AG04450 (cell line): ENCODE measurements at regions not wholly inside any gene's neighbourhood (a gene's known extent, or its start where the extent isn't known, plus 50 kb on each side); places are given as distances from the start of the nearest gene placed in this dataset.

Experiments
- CTCF ChIA-PET: fragments of 300-600, 350-600 bp; formaldehyde crosslinking; extraction: SDS; loops from one replicate; lab custom pipeline; 2022; ENCODE audit warnings: antibody characterized with exemption, inconsistent platforms; lab: Charles Lee
- POLR2A ChIA-PET: fragments of 350-600 bp; formaldehyde crosslinking; extraction: SDS; loops from one replicate; lab custom pipeline; 2021; ENCODE audit warnings: antibody characterized with exemption, inconsistent platforms; lab: Yijun Ruan, JAX
- DNase-seq: peaks from one replicate; pipeline ENCODE4 v3.0.0-alpha.2; 2011; ENCODE audit warnings: low read depth, low spot score
- H3K27ac ChIP-seq: one replicate; pipeline ENCODE4 v1.5.1; 2012; ENCODE audit warnings: low read depth, low read length, control low read depth
- H3K27me3 ChIP-seq: one replicate; pipeline ENCODE4 v1.6.0; 2012; ENCODE audit warnings: low read length; ENCODE audit not compliant: control insufficient read depth, insufficient read depth
- H3K4me3 ChIP-seq: 2 replicates; pipeline ENCODE4 v1.5.1; 2011; ENCODE audit warnings: mild to moderate bottlenecking, low read depth, low read length, control low read depth
- H3K9me3 ChIP-seq: 2 replicates; pipeline ENCODE4 v1.5.1; 2012; ENCODE audit warnings: low read length; ENCODE audit not compliant: control insufficient read depth, insufficient read depth
- TF ChIP-seq, protein P1 (sequence below): IDR thresholded peaks from 2 replicates; pipeline ENCODE4 v1.5.1; 2011; ENCODE audit warnings: low read depth, low read length, control low read depth, inconsistent platforms

- POLR2A ChIA-PET, result no interaction called here
- CTCF ChIA-PET, result no interaction called here
Observed at GRCh38 chr5:98436667-98437066, 336.8 kb upstream of the RGMB start.

DNA sequence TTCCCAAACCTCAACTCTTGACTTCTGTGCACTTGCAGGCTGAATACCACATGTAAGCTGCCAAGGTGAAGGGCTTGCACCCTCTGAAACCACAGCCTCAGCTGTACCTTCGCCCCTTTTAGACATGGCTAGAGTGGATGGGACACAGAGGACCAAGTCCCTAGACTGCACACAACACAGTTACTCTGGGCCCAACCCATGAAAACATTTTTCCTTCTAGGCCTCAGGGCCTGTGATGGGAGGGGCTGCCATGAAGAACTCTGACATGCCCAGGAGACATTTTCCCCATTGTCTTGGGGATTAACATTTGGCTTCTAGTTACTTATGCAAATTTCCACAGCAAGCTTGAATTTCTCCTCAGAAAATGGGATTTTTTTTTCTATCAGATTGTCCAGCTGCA, 331.0 kb upstream of the RGMB start:
- H3K27ac ChIP-seq, result no peak overlapping the region
- no peaks in the 10 kb centered on the region for H3K27me3 ChIP-seq
- DNase-seq, result no peak
- POLR2A ChIA-PET, result no interaction called here
- CTCF ChIA-PET, result no interaction called here
- H3K9me3 ChIP-seq, result peaks cover 18% of the 10 kb centered on the region
- TF ChIP-seq, protein P1, sequence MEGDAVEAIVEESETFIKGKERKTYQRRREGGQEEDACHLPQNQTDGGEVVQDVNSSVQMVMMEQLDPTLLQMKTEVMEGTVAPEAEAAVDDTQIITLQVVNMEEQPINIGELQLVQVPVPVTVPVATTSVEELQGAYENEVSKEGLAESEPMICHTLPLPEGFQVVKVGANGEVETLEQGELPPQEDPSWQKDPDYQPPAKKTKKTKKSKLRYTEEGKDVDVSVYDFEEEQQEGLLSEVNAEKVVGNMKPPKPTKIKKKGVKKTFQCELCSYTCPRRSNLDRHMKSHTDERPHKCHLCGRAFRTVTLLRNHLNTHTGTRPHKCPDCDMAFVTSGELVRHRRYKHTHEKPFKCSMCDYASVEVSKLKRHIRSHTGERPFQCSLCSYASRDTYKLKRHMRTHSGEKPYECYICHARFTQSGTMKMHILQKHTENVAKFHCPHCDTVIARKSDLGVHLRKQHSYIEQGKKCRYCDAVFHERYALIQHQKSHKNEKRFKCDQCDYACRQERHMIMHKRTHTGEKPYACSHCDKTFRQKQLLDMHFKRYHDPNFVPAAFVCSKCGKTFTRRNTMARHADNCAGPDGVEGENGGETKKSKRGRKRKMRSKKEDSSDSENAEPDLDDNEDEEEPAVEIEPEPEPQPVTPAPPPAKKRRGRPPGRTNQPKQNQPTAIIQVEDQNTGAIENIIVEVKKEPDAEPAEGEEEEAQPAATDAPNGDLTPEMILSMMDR, result no peak
- no peak overlapping the region for H3K4me3 ChIP-seq

More at GRCh38 chr5:98436667-98437066, 336.8 kb upstream of the RGMB start:
- DNase-seq, result no peak
- peaks cover 21% of the 10 kb centered on the region for H3K9me3 ChIP-seq
- no peaks in the 10 kb centered on the region for H3K27me3 ChIP-seq
- TF ChIP-seq, protein P1, result no peak
- no peak overlapping the region for H3K27ac ChIP-seq
- H3K4me3 ChIP-seq, result no peak overlapping the region

DNA sequence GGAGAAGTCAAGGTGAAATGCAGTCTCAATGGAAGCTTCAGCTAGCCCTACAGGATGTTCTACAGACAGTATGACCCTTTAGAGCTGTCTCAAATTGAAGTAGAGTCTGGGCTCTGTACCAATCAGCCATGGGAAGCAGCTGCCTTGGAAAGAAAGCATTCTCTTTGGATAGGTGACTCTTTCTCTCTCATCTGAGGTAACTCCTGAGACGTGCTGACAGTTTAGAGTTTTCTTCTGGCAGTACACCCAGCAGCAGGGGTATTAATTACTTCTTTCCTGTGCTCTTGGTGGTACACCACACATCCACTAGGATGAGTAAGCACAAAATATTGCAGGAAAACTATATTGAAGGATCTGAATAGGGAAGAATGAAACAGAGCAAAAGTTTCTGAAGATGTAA, 329.6 kb upstream of the RGMB start:
- TF ChIP-seq, protein P1, result no peak
- POLR2A ChIA-PET, result no interaction called here
- Histone ChIP-seq H3K27ac (no peak overlapping the region), H3K4me3 (no peak overlapping the region), H3K9me3 (peaks cover 20% of the 10 kb centered on the region), H3K27me3 (no peaks in the 10 kb centered on the region)
- CTCF ChIA-PET, result no interaction called here
- no peak for DNase-seq

- ChIA-PET CTCF (interaction anchor here (3.0 kb wide), 1 partner anchor 315 kb away, joined by 25 read pairs; no protein-coding TSS in a partner anchor), POLR2A (no interaction called here)
- Histone ChIP-seq H3K27ac (no peak overlapping the region), H3K27me3 (no peaks in the 10 kb centered on the region), H3K9me3 (peaks cover 2% of the 10 kb centered on the region; the same call in 1 of the 2 replicates), H3K4me3 (no peak overlapping the region)
- DNase-seq, result no peak
- TF ChIP-seq, protein P1, result no peak
Observed at GRCh38 chr5:98453296-98453695, 320.2 kb upstream of the RGMB start.

DNA sequence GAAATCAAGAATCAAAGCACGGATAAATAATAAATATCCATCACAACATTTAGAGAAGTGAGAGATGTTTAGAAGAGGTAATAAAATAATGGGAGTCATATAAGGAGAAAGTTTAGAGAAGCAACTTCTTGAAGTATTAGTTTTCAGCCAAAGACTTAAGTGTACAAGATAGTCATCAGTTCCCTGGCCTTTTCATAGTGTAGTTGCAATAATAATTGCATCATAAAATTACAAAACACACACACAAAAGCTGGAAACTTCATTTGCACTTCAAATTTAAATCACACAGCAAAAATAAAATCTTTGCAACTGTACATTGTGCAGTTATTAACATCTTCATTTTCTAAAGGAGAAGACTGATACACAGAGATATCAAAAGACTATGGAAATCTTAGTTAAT, 319.1 kb upstream of the RGMB start:
- Histone ChIP-seq H3K9me3 (no peaks in the 10 kb centered on the region), H3K4me3 (no peak overlapping the region), H3K27me3 (no peaks in the 10 kb centered on the region), H3K27ac (no peak overlapping the region)
- ChIA-PET POLR2A (interaction anchor here (1.0 to 1.2 kb wide), 2 partner anchors 144 to 315 kb away, joined by 3 to 4 read pairs; no protein-coding TSS in a partner anchor), CTCF (interaction anchor here (1.3 to 3.0 kb wide), 2 partner anchors 314 to 317 kb away, joined by 5 to 25 read pairs; no protein-coding TSS in a partner anchor)
- DNase-seq, result no peak
- TF ChIP-seq, protein P1, result no peak
